Suprapubic skin (tissue), 4 donors: ENCODE measurements at regions not wholly inside any gene's neighbourhood (a gene's known extent, or its start where the extent isn't known, plus 50 kb on each side); places are given as distances from the start of the nearest gene placed in this dataset.

ENCODE experiments used
- EP300 ChIP-seq: sonication (generic); formaldehyde crosslinking; IDR thresholded peaks from one replicate; pipeline ENCODE4 v1.6.1; 2017; ENCODE audit warnings: antibody characterized with exemption
- POLR2A ChIP-seq, 2 donors: fragments of 450-650 bp; IDR thresholded peaks; one replicate each; pipeline ENCODE4 v1.6.1; 2017; ENCODE audit warnings: antibody characterized with exemption in 2 of 2, mild to moderate bottlenecking in 2 of 2, moderate library complexity in 2 of 2
- POLR2AphosphoS5 ChIP-seq, 3 donors: sonication (generic); formaldehyde crosslinking; IDR thresholded peaks; one replicate each; pipeline ENCODE4 v1.6.1; 2017; ENCODE audit warnings: antibody characterized with exemption in 3 of 3
- TF ChIP-seq, protein P1 (sequence below), 2 donors: fragments of 200-600 bp in 1 of 2; fragments of 450-650 bp in 1 of 2; sonication (generic) in 1 of 2; IDR thresholded peaks; one replicate each; pipeline ENCODE4 v1.5.1; 2016 to 2019; ENCODE audit warnings: antibody characterized with exemption in 2 of 2, mild to moderate bottlenecking in 1 of 2, moderate library complexity in 1 of 2

DNA sequence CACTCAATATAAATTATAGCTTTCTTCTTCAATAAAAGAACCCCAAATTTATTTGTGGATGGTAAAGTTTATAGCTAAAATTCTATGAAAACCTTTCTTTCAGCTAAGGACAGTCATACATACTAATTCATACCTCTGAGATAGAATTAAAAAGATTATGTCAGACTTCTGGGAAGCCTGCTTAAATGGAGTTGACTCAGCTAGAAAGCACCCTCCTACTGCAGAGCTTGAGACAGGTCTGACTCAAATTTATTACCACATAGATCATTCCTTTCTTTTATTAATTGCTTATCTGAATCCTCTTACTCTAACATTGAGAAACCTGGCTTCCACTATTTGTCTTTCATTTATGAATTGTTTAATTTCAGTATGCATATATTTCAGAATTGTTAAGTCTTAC is 1007.0 kb upstream of the LRFN5 start:
- TF ChIP-seq, protein P1, sequence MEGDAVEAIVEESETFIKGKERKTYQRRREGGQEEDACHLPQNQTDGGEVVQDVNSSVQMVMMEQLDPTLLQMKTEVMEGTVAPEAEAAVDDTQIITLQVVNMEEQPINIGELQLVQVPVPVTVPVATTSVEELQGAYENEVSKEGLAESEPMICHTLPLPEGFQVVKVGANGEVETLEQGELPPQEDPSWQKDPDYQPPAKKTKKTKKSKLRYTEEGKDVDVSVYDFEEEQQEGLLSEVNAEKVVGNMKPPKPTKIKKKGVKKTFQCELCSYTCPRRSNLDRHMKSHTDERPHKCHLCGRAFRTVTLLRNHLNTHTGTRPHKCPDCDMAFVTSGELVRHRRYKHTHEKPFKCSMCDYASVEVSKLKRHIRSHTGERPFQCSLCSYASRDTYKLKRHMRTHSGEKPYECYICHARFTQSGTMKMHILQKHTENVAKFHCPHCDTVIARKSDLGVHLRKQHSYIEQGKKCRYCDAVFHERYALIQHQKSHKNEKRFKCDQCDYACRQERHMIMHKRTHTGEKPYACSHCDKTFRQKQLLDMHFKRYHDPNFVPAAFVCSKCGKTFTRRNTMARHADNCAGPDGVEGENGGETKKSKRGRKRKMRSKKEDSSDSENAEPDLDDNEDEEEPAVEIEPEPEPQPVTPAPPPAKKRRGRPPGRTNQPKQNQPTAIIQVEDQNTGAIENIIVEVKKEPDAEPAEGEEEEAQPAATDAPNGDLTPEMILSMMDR (IDR thresholded peaks at IDR 0.05), result no peak
- no peak for TF ChIP-seq POLR2A (IDR thresholded peaks at IDR 0.05)
- no peak for TF ChIP-seq POLR2AphosphoS5 (IDR thresholded peaks at IDR 0.05)
- TF ChIP-seq EP300, result no peak
